HG02763 (cell line): ENCODE measurements at regions not wholly inside any gene's neighbourhood (a gene's known extent, or its start where the extent isn't known, plus 50 kb on each side); places are given as distances from the start of the nearest gene placed in this dataset.

Experiments used
- ATAC-seq: cut with Tn5 transposase; IDR thresholded peaks from one replicate; pipeline ENCODE4 v1.9.1; 2021; ENCODE audit warnings: mild to moderate bottlenecking, moderate library complexity; ENCODE audit not compliant: unreplicated experiment

GRCh38 chr3:81439108-81439507, 322.3 kb downstream of the GBE1 start:
- ATAC-seq: no peak

- no peak for ATAC-seq
Measured at GRCh38 chr3:81437683-81438082, 323.8 kb downstream of the GBE1 start.

DNA sequence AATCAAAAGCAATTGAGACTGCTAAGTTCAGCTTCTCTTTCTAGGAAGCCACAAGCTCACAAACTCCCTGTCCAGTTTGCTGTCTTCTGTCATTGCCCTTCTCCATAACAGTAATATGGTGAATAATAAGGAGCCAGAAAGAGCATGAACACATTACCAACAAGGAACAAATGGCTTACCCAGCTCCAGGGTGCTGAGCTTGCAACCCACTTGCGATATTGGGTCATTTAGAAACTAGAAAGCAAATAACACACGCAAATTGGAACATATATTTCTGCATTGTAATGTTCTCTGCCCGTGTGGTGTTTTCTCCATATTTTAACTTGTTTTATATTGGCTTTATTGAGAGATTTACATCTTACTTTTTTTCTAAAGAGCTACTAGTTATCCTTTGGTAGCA, 325.3 kb downstream of the GBE1 start:
- no peak for ATAC-seq

DNA sequence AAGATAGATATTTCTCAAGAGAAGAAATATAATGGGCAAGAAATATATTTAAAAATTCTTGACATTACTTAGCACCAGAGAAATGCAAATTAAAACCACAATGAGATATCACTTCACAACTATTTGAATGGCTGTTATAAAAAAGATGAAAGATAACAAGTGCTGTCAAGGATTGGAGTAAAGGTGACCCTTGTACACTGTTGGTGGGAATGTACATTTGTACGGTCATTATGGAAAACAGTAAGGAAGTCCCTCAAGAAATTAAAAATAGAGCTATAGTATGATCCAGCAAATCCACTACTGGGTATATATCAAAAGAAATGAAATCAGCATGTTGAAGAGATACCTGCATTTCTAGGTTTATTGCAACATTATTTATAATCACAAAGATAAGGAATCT, 326.4 kb downstream of the GBE1 start:
- no peak for ATAC-seq

DNA sequence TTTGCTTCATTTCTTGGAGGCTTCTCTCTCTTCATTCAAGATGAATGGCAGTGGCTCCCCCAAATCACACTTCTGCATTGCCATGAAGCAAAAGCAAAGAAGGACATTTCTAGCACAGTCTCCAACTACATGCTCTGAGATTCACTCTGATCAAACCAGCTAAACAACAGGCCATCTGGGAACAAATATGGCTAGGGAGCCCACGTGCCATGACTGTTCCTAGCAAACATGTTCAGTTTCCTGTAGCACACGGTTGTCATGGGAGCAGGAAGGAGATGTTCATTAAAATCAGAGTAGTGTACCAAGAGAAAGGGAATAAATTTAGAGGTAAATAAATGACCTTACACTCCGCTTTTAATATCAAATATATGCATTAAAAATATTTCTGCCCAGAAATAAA, 327.3 kb downstream of the GBE1 start:
- ATAC-seq: no peak

- no peak for ATAC-seq
Measured at GRCh38 chr3:81433675-81434074, 327.8 kb downstream of the GBE1 start.

GRCh38 chr3:81432456-81432855, 329.0 kb downstream of the GBE1 start:
- no peak for ATAC-seq

- no peak for ATAC-seq
Measured at GRCh38 chr3:81426826-81427577, 334.4 kb downstream of the GBE1 start.

GRCh38 chr3:81425198-81425868, 336.1 kb downstream of the GBE1 start:
- ATAC-seq: no peak

DNA sequence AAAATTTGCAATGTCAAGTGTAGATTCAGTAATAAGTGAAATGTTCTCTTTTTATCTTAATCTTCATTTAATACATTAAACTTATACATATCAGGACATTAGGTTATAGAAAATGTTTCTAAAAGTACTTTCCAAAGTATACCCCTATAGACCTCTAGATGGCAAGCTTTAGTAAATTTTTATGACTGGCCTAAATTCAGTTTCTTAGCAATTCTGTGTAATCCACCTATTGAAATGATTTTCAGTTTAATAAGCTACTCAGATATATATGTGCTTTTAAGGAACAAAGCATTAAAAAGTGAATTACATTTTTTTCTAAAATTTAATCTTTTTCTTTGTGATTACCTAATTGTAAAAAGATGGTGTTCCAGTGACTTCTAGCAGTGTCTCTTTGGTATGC, 342.2 kb downstream of the GBE1 start:
- no peak for ATAC-seq

- no peak for ATAC-seq
Measured at GRCh38 chr3:81416812-81417211, 344.6 kb downstream of the GBE1 start.

DNA sequence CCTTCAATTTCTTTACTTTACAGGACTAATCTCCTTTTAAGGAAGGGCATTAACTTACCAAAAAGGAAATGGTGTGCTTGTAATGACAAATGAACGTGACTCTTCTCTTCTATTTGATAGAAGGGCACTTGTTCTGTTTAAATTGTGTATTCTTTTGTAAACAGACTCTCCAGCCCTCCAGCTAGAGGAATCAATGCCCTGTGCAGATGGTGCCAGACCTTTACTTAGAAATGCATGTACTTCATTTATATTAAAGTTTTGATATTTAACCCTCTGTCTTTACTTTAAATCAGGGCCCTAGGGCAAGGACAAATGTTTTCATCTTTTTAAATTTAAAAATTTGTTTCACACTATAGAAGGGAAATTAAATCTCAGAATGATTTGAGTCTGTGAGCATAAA, 355.1 kb downstream of the GBE1 start:
- no peak for ATAC-seq

DNA sequence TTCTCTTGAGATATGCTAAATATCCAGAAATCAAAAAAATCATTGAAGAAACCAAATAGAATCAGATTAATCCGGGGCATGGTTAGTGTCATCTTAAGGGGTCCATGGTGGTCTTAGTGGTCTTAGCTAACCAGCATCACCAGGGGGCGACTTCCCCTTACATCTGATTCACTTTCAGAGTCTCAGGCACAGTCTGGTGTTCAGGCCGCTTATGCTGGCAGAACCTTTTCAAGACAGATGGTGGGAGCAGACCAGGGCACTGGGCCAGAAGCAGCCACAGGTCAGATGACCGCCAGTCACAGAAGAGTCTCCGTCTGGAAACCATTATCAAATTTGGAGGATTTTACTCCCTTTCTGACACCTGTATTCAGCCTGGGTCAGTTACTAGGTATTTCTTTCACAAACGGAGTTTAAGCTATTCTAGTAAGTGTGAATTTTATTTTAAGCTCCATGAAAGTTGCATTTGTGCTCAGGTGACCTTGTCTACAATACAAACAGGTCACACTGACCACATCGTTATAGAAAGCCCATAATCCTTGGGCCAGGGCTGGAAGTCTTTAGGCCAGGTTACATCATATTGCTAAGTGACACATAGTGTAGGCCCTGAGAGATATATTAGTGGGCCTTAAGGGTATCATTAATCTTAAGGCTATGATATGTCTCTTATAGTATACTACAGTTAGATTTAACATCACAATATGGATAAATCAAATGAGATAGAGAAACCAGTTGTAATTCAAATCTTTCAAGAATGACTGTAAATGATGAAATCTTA, 365.5 kb downstream of the GBE1 start:
- no peak for ATAC-seq

DNA sequence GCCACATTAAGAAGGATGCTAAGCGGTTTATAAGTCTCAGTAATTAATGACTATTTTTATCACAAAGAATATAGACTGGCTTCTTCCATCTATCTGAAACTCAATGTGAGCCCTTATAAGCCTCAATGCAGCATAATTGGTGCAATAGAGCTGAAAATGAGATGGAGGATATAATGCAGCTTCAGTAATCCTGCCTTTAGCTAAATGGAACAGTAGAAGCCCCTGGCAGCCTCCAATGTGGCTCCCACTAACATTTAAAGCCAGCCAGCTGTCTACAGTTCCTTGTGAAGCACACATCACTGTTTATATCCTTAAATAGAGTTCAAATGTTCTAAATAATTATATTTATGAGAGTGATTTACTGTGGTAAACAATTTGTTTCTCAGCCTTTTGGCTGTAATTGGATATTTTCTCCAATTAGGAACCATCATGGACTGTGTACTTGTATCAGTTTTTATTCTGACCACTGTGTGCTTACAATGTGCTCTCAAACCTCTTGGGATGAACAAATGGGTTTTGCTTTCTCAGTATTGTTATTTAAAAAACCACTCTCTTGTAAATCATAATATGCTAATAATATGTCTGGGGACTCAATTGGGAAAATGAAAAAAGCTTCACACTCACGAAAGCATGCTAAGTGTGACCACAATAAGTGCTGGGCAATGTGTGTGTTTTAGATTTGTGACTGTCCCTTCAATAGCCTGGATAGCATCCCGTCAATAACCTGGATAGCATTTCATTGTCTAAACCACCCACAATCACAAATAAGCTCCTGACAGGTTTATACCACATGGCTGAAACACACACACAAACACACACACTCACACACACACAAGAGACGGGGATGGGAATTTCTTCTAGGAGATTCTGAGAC, 366.6 kb downstream of the GBE1 start:
- ATAC-seq: no peak

DNA sequence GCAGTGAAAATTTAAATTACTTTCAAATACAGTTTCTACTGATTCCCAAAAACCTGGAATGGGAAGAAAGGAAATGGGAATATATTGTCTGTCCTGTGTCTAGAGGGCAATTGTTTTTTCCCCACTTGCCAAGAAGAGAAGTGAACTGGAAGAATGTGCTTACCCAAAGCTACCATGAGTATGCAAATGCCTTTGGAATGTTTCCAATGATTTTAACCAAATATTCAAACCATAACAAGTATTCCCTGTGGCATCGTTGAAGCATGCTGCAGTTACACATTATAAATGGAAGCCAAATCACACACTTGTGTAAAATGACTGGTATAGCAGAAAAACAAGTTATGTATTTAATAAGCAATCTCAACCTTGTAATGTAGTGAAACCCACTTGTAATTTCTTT, 368.2 kb downstream of the GBE1 start:
- ATAC-seq: no peak

- ATAC-seq: no peak
Measured at GRCh38 chr3:81390796-81391195, 370.6 kb downstream of the GBE1 start.

DNA sequence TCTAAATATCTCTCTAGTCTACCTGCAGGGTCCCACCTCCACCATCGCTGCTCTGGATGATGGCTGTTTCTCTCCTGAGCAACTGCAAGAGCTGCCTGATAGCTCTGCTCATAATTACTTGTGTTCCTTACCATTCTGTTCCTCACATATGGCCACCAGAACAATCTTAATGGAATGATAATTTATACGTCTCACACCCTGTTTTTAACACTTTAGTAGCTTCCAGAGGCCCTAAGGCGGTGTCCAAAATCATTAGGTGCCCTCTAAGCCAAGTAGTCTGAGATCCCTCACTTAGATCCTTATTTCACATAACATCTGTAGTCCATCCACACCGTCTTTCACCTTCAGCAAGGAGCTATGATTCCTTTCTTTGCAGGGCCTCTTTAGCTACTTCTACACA, 373.3 kb downstream of the GBE1 start:
- ATAC-seq: no peak

DNA sequence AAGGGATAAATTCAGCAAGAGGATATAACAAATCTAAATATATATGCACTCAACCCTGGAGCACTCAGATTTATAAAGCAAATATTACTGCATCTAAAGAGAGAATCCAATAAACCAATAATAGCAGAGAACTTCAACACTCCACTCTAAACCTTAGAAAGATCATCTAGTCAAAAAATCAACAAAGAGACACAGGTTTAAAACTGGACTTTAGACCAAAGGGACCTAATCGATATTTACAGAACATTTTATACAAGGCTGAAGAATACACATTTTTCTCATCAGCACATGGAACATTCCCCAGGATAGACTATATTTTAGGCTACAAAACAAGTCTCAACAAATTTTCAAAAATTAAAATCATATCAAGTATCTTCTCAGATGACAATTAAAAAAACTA, 379.0 kb downstream of the GBE1 start:
- ATAC-seq: no peak

- no peak for ATAC-seq
Measured at GRCh38 chr3:81380234-81380633, 381.2 kb downstream of the GBE1 start.

GRCh38 chr3:81378552-81379293, 382.7 kb downstream of the GBE1 start:
- no peak for ATAC-seq
